K562 (cell line): ENCODE measurements at regions not wholly inside any gene's neighbourhood (a gene's known extent, or its start where the extent isn't known, plus 50 kb on each side); places are given as distances from the start of the nearest gene placed in this dataset.

Experiments used
- ATAC-seq: fragments of 200-7000 bp; cut with Tn5 transposase; 3 replicates; pipeline ENCODE4 v1.9.1; 2020; ENCODE audit warnings: moderate library complexity
- BruUV-seq: library from RNA; stranded (reverse); fragments of 400-500 nt; replicated peaks from 2 replicates; lab custom pipeline; 2021; lab: Mats Ljungman, UMichigan
- CTCF ChIA-PET: fragments of 300-600 bp; formaldehyde crosslinking; extraction: SDS; loops from one replicate; lab custom pipeline; 2021; ENCODE audit warnings: low intra/inter-chr PET ratio; lab: Yijun Ruan, JAX
- POLR2A ChIA-PET: fragments of 300-600, 350-650 bp; sonication (Branson Sonifier 250); formaldehyde crosslinking; extraction: SDS; loops from one replicate; lab custom pipeline; 2021; ENCODE audit warnings: antibody characterized with exemption, inconsistent platforms; lab: Yijun Ruan, JAX
- DNase-seq, 4 experiments: peaks; one replicate each; pipeline versions ENCODE4 v3.0.0 to v3.0.0-alpha.2; 2011 to 2018; ENCODE audit warnings: low spot score in 3 of 4, mixed read lengths in 3 of 4; ENCODE audit errors: extremely low read depth in 1 of 4
- FAIRE-seq: peaks from 2 replicates; lab custom pipeline; 2011; peaks lifted over from hg19 to GRCh38; lab: Jason Lieb, UNC
- H2AFZ ChIP-seq: 2 replicates; pipeline ENCODE4 v1.6.0; 2011; ENCODE audit warnings: low read depth, low read length, control low read depth, inconsistent platforms
- H3K27ac ChIP-seq: fragments of 200-600 bp; 3 replicates; pipeline ENCODE4 v1.8.0; 2011; ENCODE audit warnings: low read depth, mild to moderate bottlenecking, control low read depth, inconsistent platforms, low read length, moderate library complexity, mixed read lengths; ENCODE audit errors: extremely low read depth
- H3K27me3 ChIP-seq, 2 experiments: fragments of 300-600 bp in 1 of 2; 2 replicates in 1 of 2; 3 replicates in 1 of 2; pipeline versions ENCODE4 v1.6.0 to v1.8.0; 2011; ENCODE audit warnings: inconsistent platforms in 2 of 2, low read length in 2 of 2, mild to moderate bottlenecking in 1 of 2, mixed read lengths in 1 of 2, moderate library complexity in 1 of 2; ENCODE audit not compliant: control insufficient read depth in 2 of 2, insufficient read depth in 2 of 2
- H3K36me3 ChIP-seq: fragments of 300-600 bp; 3 replicates; pipeline ENCODE4 v1.8.0; 2011; ENCODE audit warnings: mild to moderate bottlenecking, low read length, inconsistent platforms; ENCODE audit not compliant: control insufficient read depth, insufficient read depth
- H3K4me1 ChIP-seq, 2 experiments: fragments of 200-600 bp in 1 of 2; replicated peaks in 1 of 2; 2 replicates in 1 of 2; 3 replicates in 1 of 2; pipeline versions ENCODE4 v1.5.1 to v1.8.0; 2011; ENCODE audit warnings: inconsistent platforms in 2 of 2, low read length in 2 of 2, mild to moderate bottlenecking in 1 of 2, mixed read lengths in 1 of 2, moderate library complexity in 1 of 2; ENCODE audit not compliant: control insufficient read depth in 2 of 2, insufficient read depth in 2 of 2
- H3K4me2 ChIP-seq: 2 replicates; pipeline ENCODE4 v1.6.1; 2011; ENCODE audit warnings: low read length, control low read depth, inconsistent platforms, mixed read lengths; ENCODE audit not compliant: insufficient read depth
- H3K4me3 ChIP-seq: fragments of 200-600 bp; sonication (generic), shearing (Covaris generic); 2 replicates; pipeline ENCODE4 v1.5.1; 2016; ENCODE audit warnings: control low read depth, inconsistent platforms
- H3K79me2 ChIP-seq: fragments of 200-600 bp; 3 replicates; pipeline ENCODE4 v1.8.0; 2011; ENCODE audit warnings: low read length, inconsistent platforms; ENCODE audit not compliant: control insufficient read depth, insufficient read depth
- H3K9ac ChIP-seq, 2 experiments: 2 replicates each; pipeline versions ENCODE4 v1.6.0 to v1.6.1; 2011; ENCODE audit warnings: low read depth in 2 of 2, low read length in 2 of 2, control low read depth in 1 of 2, inconsistent platforms in 1 of 2, mild to moderate bottlenecking in 1 of 2, mixed read lengths in 1 of 2; ENCODE audit not compliant: insufficient read depth in 1 of 2
- H3K9me1 ChIP-seq: one replicate; pipeline ENCODE4 v1.6.0; 2011; ENCODE audit warnings: inconsistent platforms, mild to moderate bottlenecking, low read length, moderate library complexity; ENCODE audit not compliant: control insufficient read depth, insufficient read depth
- H3K9me3 ChIP-seq: replicated peaks from 2 replicates; pipeline ENCODE4 v1.5.1; 2011; ENCODE audit warnings: low read depth, low read length, inconsistent platforms; ENCODE audit not compliant: control insufficient read depth, insufficient read depth
- H4K20me1 ChIP-seq: replicated peaks from 2 replicates; pipeline ENCODE4 v1.6.1; 2011; ENCODE audit warnings: low read length, inconsistent platforms, mixed read lengths; ENCODE audit not compliant: control insufficient read depth, insufficient read depth
- ARID1B ChIP-seq: fragments of 450-650 bp; IDR thresholded peaks from 2 replicates; pipeline ENCODE4 v1.6.1; 2016; ENCODE audit warnings: antibody characterized with exemption, mild to moderate bottlenecking, inconsistent platforms
- BHLHE40 ChIP-seq: IDR thresholded peaks from 2 replicates; pipeline ENCODE4 v1.6.1; 2011; ENCODE audit warnings: low read length, improper control_type of control experiment
- DNMT1 ChIP-seq: fragments of 450-650 bp; IDR thresholded peaks from 2 replicates; pipeline ENCODE4 v1.6.1; 2016; ENCODE audit warnings: antibody characterized with exemption, mild to moderate bottlenecking
- E2F4 ChIP-seq: sonication (generic); formaldehyde crosslinking; IDR thresholded peaks from 2 replicates; pipeline ENCODE4 v1.8.0; 2022; ENCODE audit warnings: mild to moderate bottlenecking, low read depth, missing genetic modification reagents
- KLF1 ChIP-seq: fragments of 450-650 bp; IDR thresholded peaks from 2 replicates; pipeline ENCODE4 v1.6.1; 2016; ENCODE audit warnings: missing genetic modification characterization, missing compliant biosample characterization
- KLF13 ChIP-seq: fragments of 450-650 bp; IDR thresholded peaks from 2 replicates; pipeline ENCODE4 v1.6.1; 2016; ENCODE audit warnings: missing genetic modification characterization, low read depth, mild to moderate bottlenecking, missing compliant biosample characterization, moderate library complexity, borderline replicate concordance
- MYBL2 ChIP-seq, 2 experiments: fragments of 450-650 bp in 1 of 2; sonication (generic) in 1 of 2; formaldehyde crosslinking in 1 of 2; IDR thresholded peaks; 2 replicates each; pipeline versions ENCODE4 v1.6.1 to v1.8.1; 2017 to 2022; ENCODE audit warnings: borderline replicate concordance in 1 of 2, inconsistent platforms in 1 of 2, low read depth in 1 of 2, mild to moderate bottlenecking in 1 of 2, missing genetic modification reagents in 1 of 2, moderate library complexity in 1 of 2
- NFE2L1 ChIP-seq: fragments of 450-650 bp; IDR thresholded peaks from 2 replicates; pipeline ENCODE4 v1.6.1; 2016; ENCODE audit warnings: missing genetic modification characterization, low read depth, mild to moderate bottlenecking, missing compliant biosample characterization, moderate library complexity, borderline replicate concordance
- NFIC ChIP-seq: fragments of 450-650 bp; IDR thresholded peaks from 2 replicates; pipeline ENCODE4 v1.6.1; 2017; ENCODE audit warnings: mild to moderate bottlenecking, inconsistent platforms
- NR2C2 ChIP-seq, 2 experiments: fragments of 200-800 bp in 1 of 2; sonication (Bioruptor generic) in 1 of 2; sonication (generic) in 1 of 2; formaldehyde crosslinking in 1 of 2; IDR thresholded peaks; 2 replicates each; pipeline versions ENCODE4 v1.6.1 to v1.8.0; 2016 to 2022; ENCODE audit warnings: mild to moderate bottlenecking in 1 of 2, missing compliant biosample characterization in 1 of 2, missing genetic modification characterization in 1 of 2, missing genetic modification reagents in 1 of 2
- PCBP1 ChIP-seq: fragments of 200-400 bp; formaldehyde crosslinking; IDR thresholded peaks from 2 replicates; pipeline ENCODE4 v1.6.1; 2018; ENCODE audit warnings: mild to moderate bottlenecking, low read depth, low read length; ENCODE audit not compliant: poor library complexity, severe bottlenecking
- POLR3G ChIP-seq: IDR thresholded peaks from 2 replicates; pipeline ENCODE4 v1.6.1; 2011; ENCODE audit not compliant: insufficient read length, insufficient replicate concordance; ENCODE audit errors: extremely low read depth
- PRMT5 ChIP-seq: sonication (generic); formaldehyde crosslinking; IDR thresholded peaks from 2 replicates; pipeline ENCODE4 v1.5.0; 2020; ENCODE audit warnings: missing genetic modification reagents
- TEAD1 ChIP-seq, 2 experiments: fragments of 450-650 bp in 1 of 2; sonication (generic) in 1 of 2; formaldehyde crosslinking; IDR thresholded peaks; 2 replicates each; pipeline versions ENCODE4 v1.4.0 to v1.8.0; 2020 to 2022; ENCODE audit warnings: mild to moderate bottlenecking in 2 of 2, missing genetic modification reagents in 1 of 2
- TRIM28 ChIP-seq: fragments of 450-650 bp; IDR thresholded peaks from 2 replicates; pipeline ENCODE4 v1.6.1; 2017
- ZBED1 ChIP-seq: IDR thresholded peaks from 2 replicates; pipeline ENCODE4 v1.6.1; 2014
- ZNF408 ChIP-seq: fragments of 250-450 bp; sonication (Bioruptor Pico); IDR thresholded peaks from 2 replicates; pipeline ENCODE4 v1.4.0; 2020; ENCODE audit warnings: low read depth, mild to moderate bottlenecking, moderate library complexity
- ZNF785 ChIP-seq: fragments of 250-450 bp; sonication (Bioruptor Pico); IDR thresholded peaks from 2 replicates; pipeline ENCODE4 v1.4.0; 2020; ENCODE audit warnings: mild to moderate bottlenecking
- in situ Hi-C: fragments of 300-500 bp; cut with MboI; formaldehyde crosslinking; loops from 4 replicates; pipeline ENCODE4 v1.15.0; 2018; ENCODE audit warnings: inconsistent platforms, mixed read lengths
- intact Hi-C: fragments of 100-400 bp; cut with micrococcal nuclease; formaldehyde crosslinking; loops from 2 replicates; pipeline ENCODE4 v1.14.2; 2022
- TF ChIP-seq, protein P1 (sequence below): fragments of 450-650 bp; conservative IDR thresholded peaks from 2 replicates; pipeline ENCODE4 v1.6.1; 2016; ENCODE audit warnings: missing genetic modification characterization, low read depth, mild to moderate bottlenecking, control low read depth, missing compliant biosample characterization
- TF ChIP-seq, protein P2 (sequence below): fragments of 250-450 bp; sonication (Bioruptor Pico); IDR thresholded peaks from 2 replicates; pipeline ENCODE4 v1.5.0; 2021

DNA sequence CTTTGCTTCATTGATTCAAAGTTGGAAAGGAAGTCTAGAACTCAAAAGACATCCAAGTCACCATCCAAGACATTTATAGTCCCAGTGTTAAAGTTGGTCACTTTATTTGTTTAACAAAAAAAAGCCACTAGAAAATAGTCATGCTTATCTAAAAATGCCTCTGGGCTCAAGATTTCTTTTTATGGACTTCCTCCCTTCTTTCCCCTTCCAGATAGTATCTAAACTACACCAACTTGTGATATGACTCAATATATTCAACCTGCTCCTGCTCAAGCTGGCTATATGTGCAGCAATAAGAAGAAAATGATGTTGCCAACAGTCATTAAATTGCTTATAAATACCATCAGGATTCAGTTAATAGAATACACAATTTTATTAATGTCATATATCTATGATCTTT, 1177.1 kb downstream of the FLRT2 start:
- Histone ChIP-seq H3K79me2 (no peaks in the 10 kb centered on the region), H3K27me3 (no peaks in the 10 kb centered on the region), H3K4me1 (no peaks in the 10 kb centered on the region), H3K27ac (no peak overlapping the region), H3K4me3 (no peak overlapping the region), H3K9me1 (no peaks in the 10 kb centered on the region), H3K9ac (no peak overlapping the region), H4K20me1 (no peaks in the 10 kb centered on the region), H3K36me3 (no peaks in the 10 kb centered on the region), H2AFZ (no peak overlapping the region), H3K9me3 (no peaks in the 10 kb centered on the region), H3K4me2 (no peak overlapping the region)
- CTCF ChIA-PET = no interaction called here
- in situ Hi-C loops (no loop called here), intact Hi-C loops (no loop called here)
- POLR2A ChIA-PET = no interaction called here
- no TSS peak for BruUV-seq
- TF ChIP-seq BHLHE40 (no peak), PRMT5 (CRISPR knock-in tag) (no peak), KLF13 (tag) (no peak), ARID1B (no peak), PCBP1 (no peak), NFIC (no peak), NFE2L1 (tag) (no peak), MYBL2 (IDR thresholded peaks at IDR 0.05; ENCODE audit: low read depth) (no peak), MYBL2 (CRISPR knock-in tag; IDR thresholded peaks at IDR 0.05; ENCODE audit: borderline replicate concordance) (no peak), ZNF408 (CRISPR knock-in tag) (no peak), E2F4 (CRISPR knock-in tag) (no peak), KLF1 (no peak), POLR3G (no peak), TEAD1 (CRISPR knock-in tag; IDR thresholded peaks at IDR 0.05) (no peak), ZBED1 (no peak), TRIM28 (no peak), ZNF785 (CRISPR knock-in tag) (no peak), DNMT1 (no peak), NR2C2 (CRISPR knock-in tag; IDR thresholded peaks at IDR 0.05) (no peak), NR2C2 (tag; IDR thresholded peaks at IDR 0.05) (no peak)
- TF ChIP-seq, protein P1, sequence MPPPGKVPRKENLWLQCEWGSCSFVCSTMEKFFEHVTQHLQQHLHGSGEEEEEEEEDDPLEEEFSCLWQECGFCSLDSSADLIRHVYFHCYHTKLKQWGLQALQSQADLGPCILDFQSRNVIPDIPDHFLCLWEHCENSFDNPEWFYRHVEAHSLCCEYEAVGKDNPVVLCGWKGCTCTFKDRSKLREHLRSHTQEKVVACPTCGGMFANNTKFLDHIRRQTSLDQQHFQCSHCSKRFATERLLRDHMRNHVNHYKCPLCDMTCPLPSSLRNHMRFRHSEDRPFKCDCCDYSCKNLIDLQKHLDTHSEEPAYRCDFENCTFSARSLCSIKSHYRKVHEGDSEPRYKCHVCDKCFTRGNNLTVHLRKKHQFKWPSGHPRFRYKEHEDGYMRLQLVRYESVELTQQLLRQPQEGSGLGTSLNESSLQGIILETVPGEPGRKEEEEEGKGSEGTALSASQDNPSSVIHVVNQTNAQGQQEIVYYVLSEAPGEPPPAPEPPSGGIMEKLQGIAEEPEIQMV (tag) = no peak
- TF ChIP-seq, protein P2, sequence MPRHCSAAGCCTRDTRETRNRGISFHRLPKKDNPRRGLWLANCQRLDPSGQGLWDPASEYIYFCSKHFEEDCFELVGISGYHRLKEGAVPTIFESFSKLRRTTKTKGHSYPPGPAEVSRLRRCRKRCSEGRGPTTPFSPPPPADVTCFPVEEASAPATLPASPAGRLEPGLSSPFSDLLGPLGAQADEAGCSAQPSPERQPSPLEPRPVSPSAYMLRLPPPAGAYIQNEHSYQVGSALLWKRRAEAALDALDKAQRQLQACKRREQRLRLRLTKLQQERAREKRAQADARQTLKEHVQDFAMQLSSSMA (CRISPR knock-in tag) = no peak
- ATAC-seq (no peak), FAIRE-seq (no peak), DNase-seq (no peak)
